Mucosa of rectum (tissue), 2 donors: ENCODE measurements at regions not wholly inside any gene's neighbourhood (a gene's known extent, or its start where the extent isn't known, plus 50 kb on each side); places are given as distances from the start of the nearest gene placed in this dataset.

Experiments used
- H3K27ac ChIP-seq, 2 donors: one replicate each; pipeline ENCODE4 v1.7.0; 2013; ENCODE audit warnings: inconsistent platforms in 2 of 2, low read depth in 2 of 2, low read length in 2 of 2
- H3K27me3 ChIP-seq, 2 donors: one replicate each; pipeline ENCODE4 v1.7.0; 2013; ENCODE audit warnings: low read length in 2 of 2; ENCODE audit not compliant: control insufficient read depth in 2 of 2, insufficient read depth in 2 of 2
- H3K36me3 ChIP-seq, 2 donors: one replicate each; pipeline ENCODE4 v1.7.0; 2013; ENCODE audit warnings: low read length in 2 of 2; ENCODE audit not compliant: control insufficient read depth in 2 of 2, insufficient read depth in 2 of 2
- H3K4me1 ChIP-seq, 2 donors: one replicate each; pipeline ENCODE4 v1.7.0; 2013; ENCODE audit warnings: low read length in 2 of 2, mild to moderate bottlenecking in 1 of 2; ENCODE audit not compliant: control insufficient read depth in 2 of 2, insufficient read depth in 2 of 2
- H3K4me3 ChIP-seq, 2 donors: one replicate each; pipeline ENCODE4 v1.7.0; 2013; ENCODE audit warnings: low read length in 2 of 2
- H3K9ac ChIP-seq, 2 donors: one replicate each; pipeline ENCODE4 v1.7.0; 2013; ENCODE audit warnings: low read length in 2 of 2, low read depth in 1 of 2, mild to moderate bottlenecking in 1 of 2
- H3K9me3 ChIP-seq, 2 donors: one replicate each; pipeline ENCODE4 v1.7.0; 2013; ENCODE audit warnings: low read length in 2 of 2; ENCODE audit not compliant: control insufficient read depth in 2 of 2
- donor health status: healthy.
- donor health status: Normal muscosa, but diverticular disease.

DNA sequence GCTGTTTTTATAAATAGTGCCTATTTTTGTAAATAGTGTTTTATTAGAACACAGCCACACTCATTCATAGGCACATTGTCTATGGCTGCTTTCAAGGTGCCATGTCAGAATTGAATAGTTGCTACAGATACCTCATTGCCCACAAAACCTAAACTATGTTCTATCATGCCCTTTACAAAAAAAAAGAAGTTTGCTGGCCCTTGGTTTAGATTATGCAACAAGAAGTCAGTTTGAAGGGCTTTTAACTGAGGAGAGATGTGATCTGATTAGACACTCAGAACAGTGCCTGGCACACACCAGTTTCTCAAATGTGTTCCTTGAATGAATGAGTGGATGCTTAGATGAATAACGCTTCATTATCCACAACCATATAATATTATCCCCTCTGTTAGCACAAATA, 366.1 kb downstream of the MAFB start:
- H3K9ac ChIP-seq: no peak overlapping the region
- H3K4me1 ChIP-seq: no peaks in the 10 kb centered on the region
- no peaks in the 10 kb centered on the region for H3K9me3 ChIP-seq
- no peak overlapping the region for H3K4me3 ChIP-seq
- H3K27ac ChIP-seq: no peak overlapping the region
- H3K27me3 ChIP-seq: no peaks in the 10 kb centered on the region
- no peaks in the 10 kb centered on the region for H3K36me3 ChIP-seq

- no peak overlapping the region for H3K9ac ChIP-seq
- no peaks in the 10 kb centered on the region for H3K27me3 ChIP-seq
- H3K4me1 ChIP-seq: no peaks in the 10 kb centered on the region
- H3K36me3 ChIP-seq: no peaks in the 10 kb centered on the region
- no peak overlapping the region for H3K27ac ChIP-seq
- H3K4me3 ChIP-seq: no peak overlapping the region
- no peaks in the 10 kb centered on the region for H3K9me3 ChIP-seq
Observed at GRCh38 chr20:40320517-40321011, 368.5 kb downstream of the MAFB start.

- no peaks in the 10 kb centered on the region for H3K36me3 ChIP-seq
- no peaks in the 10 kb centered on the region for H3K27me3 ChIP-seq
- no peak overlapping the region for H3K9ac ChIP-seq
- H3K4me3 ChIP-seq: no peak overlapping the region
- H3K9me3 ChIP-seq: no peaks in the 10 kb centered on the region
- no peaks in the 10 kb centered on the region for H3K4me1 ChIP-seq
- H3K27ac ChIP-seq: no peak overlapping the region
Observed at GRCh38 chr20:40319741-40320516, 369.1 kb downstream of the MAFB start.

GRCh38 chr20:40319056-40319455, 370.0 kb downstream of the MAFB start:
- H3K9ac ChIP-seq: no peak overlapping the region
- H3K9me3 ChIP-seq: no peaks in the 10 kb centered on the region
- H3K4me1 ChIP-seq: no peaks in the 10 kb centered on the region
- H3K36me3 ChIP-seq: no peaks in the 10 kb centered on the region
- no peaks in the 10 kb centered on the region for H3K27me3 ChIP-seq
- no peak overlapping the region for H3K27ac ChIP-seq
- no peak overlapping the region for H3K4me3 ChIP-seq

DNA sequence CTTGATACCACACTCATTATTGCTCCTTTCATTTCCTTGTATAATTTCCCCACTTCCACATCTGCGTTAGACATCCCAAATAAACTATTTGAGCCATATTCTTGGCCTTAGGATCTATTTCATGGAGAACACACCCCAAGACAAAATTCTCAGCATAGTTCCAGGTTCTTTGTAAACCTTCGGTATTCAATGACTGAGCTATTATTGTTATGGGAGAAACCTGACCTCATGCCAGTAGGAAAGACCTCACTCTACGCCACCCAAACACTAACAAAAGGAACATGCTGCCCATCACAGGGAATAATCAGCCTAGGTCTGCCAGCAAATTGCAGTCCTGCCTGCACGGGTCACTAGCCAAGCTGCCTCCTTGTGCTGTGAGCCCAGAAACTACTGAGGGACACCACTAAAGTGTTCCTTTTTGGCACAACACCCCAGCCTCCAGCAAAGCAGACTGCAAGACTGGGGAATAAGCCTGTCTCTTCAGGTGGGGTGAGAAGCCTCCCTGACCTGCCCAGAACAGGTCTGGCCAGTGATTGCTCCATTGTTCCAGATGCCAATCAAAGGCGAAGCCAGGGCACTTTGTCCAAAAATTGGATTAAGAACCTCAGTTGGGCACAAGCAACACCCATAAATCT, 371.8 kb downstream of the MAFB start:
- Histone ChIP-seq H3K27me3 (no peaks in the 10 kb centered on the region), H3K9me3 (no peaks in the 10 kb centered on the region), H3K36me3 (no peaks in the 10 kb centered on the region), H3K4me3 (no peak overlapping the region), H3K27ac (no peak overlapping the region), H3K9ac (no peak overlapping the region), H3K4me1 (no peaks in the 10 kb centered on the region)

- Histone ChIP-seq H3K4me1 (no peaks in the 10 kb centered on the region), H3K9ac (no peak overlapping the region), H3K4me3 (no peak overlapping the region), H3K36me3 (no peaks in the 10 kb centered on the region), H3K27me3 (no peaks in the 10 kb centered on the region), H3K27ac (no peak overlapping the region), H3K9me3 (no peaks in the 10 kb centered on the region)
Observed at GRCh38 chr20:40314278-40314677, 374.8 kb downstream of the MAFB start.

DNA sequence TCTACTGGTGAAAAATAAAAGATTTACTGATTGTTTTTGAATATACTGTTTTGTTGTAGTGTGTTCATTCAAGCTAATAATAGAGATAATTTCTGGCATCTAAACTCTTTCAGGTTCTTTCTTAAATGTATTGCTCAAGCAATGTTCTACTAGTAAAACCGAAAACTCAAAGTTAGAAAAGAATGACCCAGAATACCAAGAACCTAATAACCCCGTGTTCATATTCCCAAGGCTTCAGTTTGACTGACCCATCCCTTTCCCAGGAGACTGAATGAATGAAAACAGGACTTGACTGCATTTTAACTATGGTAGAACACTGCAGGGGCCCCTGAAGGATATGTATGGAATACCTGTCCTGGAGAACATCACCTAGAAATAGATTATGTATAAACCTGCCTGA, 375.3 kb downstream of the MAFB start:
- no peak overlapping the region for H3K4me3 ChIP-seq
- no peak overlapping the region for H3K9ac ChIP-seq
- no peaks in the 10 kb centered on the region for H3K36me3 ChIP-seq
- H3K27ac ChIP-seq: no peak overlapping the region
- H3K9me3 ChIP-seq: no peaks in the 10 kb centered on the region
- no peaks in the 10 kb centered on the region for H3K27me3 ChIP-seq
- no peaks in the 10 kb centered on the region for H3K4me1 ChIP-seq

DNA sequence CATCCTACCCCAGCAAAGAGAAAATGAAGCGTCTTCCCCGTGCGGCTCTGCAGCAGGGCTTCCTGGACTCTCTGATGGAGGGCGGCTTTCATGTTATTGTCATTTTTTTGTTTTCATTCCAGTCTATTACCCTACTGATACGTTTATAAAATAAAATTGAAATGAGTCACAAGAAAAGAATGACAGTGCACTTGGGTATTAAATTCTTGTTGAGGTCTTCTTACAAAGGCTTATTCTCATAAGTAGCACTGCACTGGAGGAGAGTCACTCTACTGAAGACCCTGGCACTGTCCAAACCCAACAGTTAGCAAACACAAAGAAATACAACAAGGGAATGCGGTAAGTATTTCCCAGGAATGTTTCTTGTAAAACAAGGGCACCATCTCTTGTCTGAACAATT, 379.3 kb downstream of the MAFB start:
- Histone ChIP-seq H3K4me3 (no peak overlapping the region), H3K27ac (no peak overlapping the region), H3K9me3 (no peaks in the 10 kb centered on the region)

GRCh38 chr20:40307997-40308396, 381.0 kb downstream of the MAFB start:
- H3K9ac ChIP-seq: no peak overlapping the region
- H3K4me3 ChIP-seq: no peak overlapping the region
- H3K27ac ChIP-seq: no peak overlapping the region
- H3K4me1 ChIP-seq: no peaks in the 10 kb centered on the region
- no peaks in the 10 kb centered on the region for H3K27me3 ChIP-seq
- H3K9me3 ChIP-seq: no peaks in the 10 kb centered on the region
- no peaks in the 10 kb centered on the region for H3K36me3 ChIP-seq

More for the DNA sequence above, 379.3 kb downstream of the MAFB start:
- no peak overlapping the region for H3K9ac ChIP-seq
- no peaks in the 10 kb centered on the region for H3K36me3 ChIP-seq
- no peaks in the 10 kb centered on the region for H3K4me1 ChIP-seq
- H3K27me3 ChIP-seq: no peaks in the 10 kb centered on the region

- no peak overlapping the region for H3K27ac ChIP-seq
- H3K27me3 ChIP-seq: no peaks in the 10 kb centered on the region
- no peak overlapping the region for H3K4me3 ChIP-seq
- no peaks in the 10 kb centered on the region for H3K36me3 ChIP-seq
- no peaks in the 10 kb centered on the region for H3K4me1 ChIP-seq
- no peak overlapping the region for H3K9ac ChIP-seq
- H3K9me3 ChIP-seq: no peaks in the 10 kb centered on the region
Observed at GRCh38 chr20:40307268-40307667, 381.8 kb downstream of the MAFB start.
